Astrocyte (in vitro differentiated cells and primary cell): ENCODE measurements at regions not wholly inside any gene's neighbourhood (a gene's known extent, or its start where the extent isn't known, plus 50 kb on each side); places are given as distances from the start of the nearest gene placed in this dataset.

Experiments used
- EZH2 ChIP-seq: IDR thresholded peaks from 2 replicates; pipeline ENCODE4 v1.6.1; 2012; ENCODE audit warnings: mild to moderate bottlenecking, low read length, inconsistent platforms; ENCODE audit not compliant: insufficient read depth
- TF ChIP-seq, protein P1 (sequence below): IDR thresholded peaks from 2 replicates; pipeline ENCODE4 v1.5.1; 2011; ENCODE audit warnings: low read depth, mild to moderate bottlenecking, inconsistent platforms, low read length, moderate library complexity; ENCODE audit not compliant: insufficient read depth

DNA sequence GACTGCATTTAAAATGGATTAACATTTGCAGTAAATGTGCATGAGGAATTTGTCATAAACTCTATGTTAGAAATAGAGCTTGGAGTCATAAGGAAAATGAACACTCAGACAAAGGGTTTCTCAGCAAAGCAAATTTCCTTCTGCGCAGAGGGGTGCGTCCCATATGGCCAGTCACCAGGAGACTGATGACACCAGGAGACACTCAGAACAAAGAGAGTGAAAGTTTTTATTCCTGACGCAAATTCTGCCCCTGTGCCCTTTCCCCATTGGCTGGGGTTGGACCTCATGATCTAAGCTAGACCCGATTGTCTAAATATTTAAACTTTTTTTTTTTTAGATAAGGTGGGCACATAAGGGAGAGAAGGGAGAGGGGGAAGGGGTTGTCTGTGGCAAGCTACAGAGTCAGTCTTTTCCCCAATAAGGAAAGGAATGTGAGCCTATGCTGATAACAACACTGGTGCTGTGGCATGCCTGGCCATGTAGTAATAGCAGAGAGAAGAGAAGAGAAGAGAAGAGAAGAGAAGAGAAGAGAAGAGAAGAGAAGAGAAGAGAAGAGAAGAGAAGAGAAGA is 202.0 kb downstream of the POM121L12 start:
- TF ChIP-seq, protein P1, sequence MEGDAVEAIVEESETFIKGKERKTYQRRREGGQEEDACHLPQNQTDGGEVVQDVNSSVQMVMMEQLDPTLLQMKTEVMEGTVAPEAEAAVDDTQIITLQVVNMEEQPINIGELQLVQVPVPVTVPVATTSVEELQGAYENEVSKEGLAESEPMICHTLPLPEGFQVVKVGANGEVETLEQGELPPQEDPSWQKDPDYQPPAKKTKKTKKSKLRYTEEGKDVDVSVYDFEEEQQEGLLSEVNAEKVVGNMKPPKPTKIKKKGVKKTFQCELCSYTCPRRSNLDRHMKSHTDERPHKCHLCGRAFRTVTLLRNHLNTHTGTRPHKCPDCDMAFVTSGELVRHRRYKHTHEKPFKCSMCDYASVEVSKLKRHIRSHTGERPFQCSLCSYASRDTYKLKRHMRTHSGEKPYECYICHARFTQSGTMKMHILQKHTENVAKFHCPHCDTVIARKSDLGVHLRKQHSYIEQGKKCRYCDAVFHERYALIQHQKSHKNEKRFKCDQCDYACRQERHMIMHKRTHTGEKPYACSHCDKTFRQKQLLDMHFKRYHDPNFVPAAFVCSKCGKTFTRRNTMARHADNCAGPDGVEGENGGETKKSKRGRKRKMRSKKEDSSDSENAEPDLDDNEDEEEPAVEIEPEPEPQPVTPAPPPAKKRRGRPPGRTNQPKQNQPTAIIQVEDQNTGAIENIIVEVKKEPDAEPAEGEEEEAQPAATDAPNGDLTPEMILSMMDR: no peak
- no peak for TF ChIP-seq EZH2
